GM18508 (cell line): ENCODE measurements at regions not wholly inside any gene's neighbourhood (a gene's known extent, or its start where the extent isn't known, plus 50 kb on each side); places are given as distances from the start of the nearest gene placed in this dataset.

ENCODE experiments used
- ATAC-seq: cut with Tn5 transposase; IDR thresholded peaks from one replicate; pipeline ENCODE4 v1.9.1; 2021; ENCODE audit warnings: moderate number of reproducible peaks; ENCODE audit not compliant: insufficient read depth, unreplicated experiment

GRCh38 chr5:143671674-143672569 lies 140.0 kb upstream of the HMHB1 start:
- ATAC-seq, result no peak

GRCh38 chr5:143671021-143671420 lies 140.9 kb upstream of the HMHB1 start:
- ATAC-seq, result no peak

- ATAC-seq, result no peak
Observed at GRCh38 chr5:143665866-143666265, 146.1 kb upstream of the HMHB1 start.

- ATAC-seq, result no peak
Observed at GRCh38 chr5:143664623-143665022, 147.3 kb upstream of the HMHB1 start.

- no peak for ATAC-seq
Observed at GRCh38 chr5:143663872-143664271, 148.1 kb upstream of the HMHB1 start.

GRCh38 chr5:143662020-143662419 lies 149.9 kb upstream of the HMHB1 start:
- ATAC-seq, result no peak

- ATAC-seq, result no peak
Observed at GRCh38 chr5:143660625-143661024, 151.3 kb upstream of the HMHB1 start.

GRCh38 chr5:143659599-143660238 lies 152.2 kb upstream of the HMHB1 start:
- no peak for ATAC-seq

- no peak for ATAC-seq
Observed at GRCh38 chr5:143658956-143659355, 153.0 kb upstream of the HMHB1 start.

- no peak for ATAC-seq
Observed at GRCh38 chr5:143657647-143658285, 154.2 kb upstream of the HMHB1 start.

GRCh38 chr5:143653766-143654282 lies 158.1 kb upstream of the HMHB1 start:
- no peak for ATAC-seq

GRCh38 chr5:143653256-143653655 lies 158.7 kb upstream of the HMHB1 start:
- ATAC-seq, result no peak

- no peak for ATAC-seq
Observed at GRCh38 chr5:143652108-143652700, 159.8 kb upstream of the HMHB1 start.

- no peak for ATAC-seq
Observed at GRCh38 chr5:143649937-143650621, 161.9 kb upstream of the HMHB1 start.

- no peak for ATAC-seq
Observed at GRCh38 chr5:143648696-143649095, 163.3 kb upstream of the HMHB1 start.

GRCh38 chr5:143646961-143647360 lies 165.0 kb upstream of the HMHB1 start:
- ATAC-seq, result no peak

- ATAC-seq, result no peak
Observed at GRCh38 chr5:143645356-143645755, 166.6 kb upstream of the HMHB1 start.

- ATAC-seq, result no peak
Observed at GRCh38 chr5:143644727-143645126, 167.2 kb upstream of the HMHB1 start.

- ATAC-seq, result no peak
Observed at GRCh38 chr5:143642791-143643190, 169.2 kb upstream of the HMHB1 start.
